IMR-90 (cell line): ENCODE measurements at regions not wholly inside any gene's neighbourhood (a gene's known extent, or its start where the extent isn't known, plus 50 kb on each side); places are given as distances from the start of the nearest gene placed in this dataset.

ENCODE experiments used
- ATAC-seq: fragments of 200-7000 bp; cut with Tn5 transposase; 2 replicates; pipeline ENCODE4 v1.9.1; 2020; ENCODE audit warnings: low read depth, mild to moderate bottlenecking, moderate library complexity
- BruUV-seq: library from RNA; stranded (reverse); fragments of 400-500 nt; replicated peaks from 2 replicates; lab custom pipeline; 2021; lab: Mats Ljungman, UMichigan
- CTCF ChIA-PET: fragments of 300-600 bp; formaldehyde crosslinking; extraction: SDS; loops from one replicate; lab custom pipeline; 2021; ENCODE audit warnings: antibody characterized with exemption; lab: Yijun Ruan, JAX
- POLR2A ChIA-PET: fragments of 300-600 bp; sonication (Branson Sonifier 250); formaldehyde crosslinking; loops from one replicate; lab custom pipeline; 2022; ENCODE audit warnings: antibody characterized with exemption; ENCODE audit not compliant: unreplicated experiment; lab: Charles Lee
- DNase-seq: peaks from one replicate; pipeline ENCODE4 v3.0.0; 2013
- H2AFZ ChIP-seq: replicated peaks from 2 replicates; pipeline ENCODE3; 2013; ENCODE audit warnings: low read length, mild to moderate bottlenecking; ENCODE audit not compliant: poor library complexity
- H2AK5ac ChIP-seq: 2 replicates; pipeline ENCODE4 v1.6.1; 2013; ENCODE audit warnings: low read depth, low read length, inconsistent platforms
- H2AK9ac ChIP-seq: replicated peaks from 2 replicates; pipeline ENCODE3; 2013; ENCODE audit warnings: mild to moderate bottlenecking, low read depth, low read length, moderate library complexity; ENCODE audit not compliant: poor library complexity
- H2BK120ac ChIP-seq: 2 replicates; pipeline ENCODE4 v1.6.1; 2013; ENCODE audit warnings: low read depth, low read length, inconsistent platforms
- H2BK15ac ChIP-seq: 3 replicates; pipeline ENCODE4 v1.6.1; 2013; ENCODE audit warnings: low read depth, low read length, inconsistent platforms
- H2BK20ac ChIP-seq: 2 replicates; pipeline ENCODE4 v1.6.1; 2013; ENCODE audit warnings: low read depth, mild to moderate bottlenecking, inconsistent platforms, low read length, moderate library complexity
- H2BK5ac ChIP-seq: 2 replicates; pipeline ENCODE4 v1.6.1; 2013; ENCODE audit warnings: mild to moderate bottlenecking, low read depth, low read length, inconsistent platforms; ENCODE audit not compliant: poor library complexity, severe bottlenecking
- H3K14ac ChIP-seq: replicated peaks from 2 replicates; pipeline ENCODE4 v1.6.1; 2013; ENCODE audit warnings: low read depth, low read length, inconsistent platforms
- H3K18ac ChIP-seq: 2 replicates; pipeline ENCODE4 v1.6.1; 2013; ENCODE audit warnings: low read depth, low read length, control low read depth
- H3K23ac ChIP-seq: 2 replicates; pipeline ENCODE4 v1.6.1; 2013; ENCODE audit warnings: low read depth, low read length, inconsistent platforms
- H3K27ac ChIP-seq: 2 replicates; pipeline ENCODE4 v1.5.1; 2013; ENCODE audit warnings: mild to moderate bottlenecking, control low read depth, low read length; ENCODE audit not compliant: insufficient read depth
- H3K27me3 ChIP-seq: 2 replicates; pipeline ENCODE4 v1.6.1; 2013; ENCODE audit warnings: low read length; ENCODE audit not compliant: control insufficient read depth, insufficient read depth
- H3K36me3 ChIP-seq: 2 replicates; pipeline ENCODE4 v1.6.1; 2013; ENCODE audit warnings: low read length, mixed read lengths; ENCODE audit not compliant: control insufficient read depth, insufficient read depth
- H3K4ac ChIP-seq: 2 replicates; pipeline ENCODE4 v1.6.1; 2013; ENCODE audit warnings: low read depth, low read length, inconsistent platforms
- H3K4me1 ChIP-seq: 2 replicates; pipeline ENCODE4 v1.6.1; 2013; ENCODE audit warnings: low read length, mixed read lengths; ENCODE audit not compliant: control insufficient read depth, insufficient read depth
- H3K4me2 ChIP-seq: 2 replicates; pipeline ENCODE4 v1.6.1; 2013; ENCODE audit warnings: low read depth, mild to moderate bottlenecking, control low read depth, low read length, moderate library complexity
- H3K4me3 ChIP-seq: 2 replicates; pipeline ENCODE4 v1.5.1; 2013; ENCODE audit warnings: low read depth, mild to moderate bottlenecking, control low read depth, low read length, moderate library complexity; ENCODE audit not compliant: insufficient read depth
- H3K56ac ChIP-seq: 2 replicates; pipeline ENCODE4 v1.6.1; 2013; ENCODE audit warnings: low read length, inconsistent platforms; ENCODE audit not compliant: insufficient read depth; ENCODE audit errors: extremely low read depth
- H3K79me1 ChIP-seq, 2 experiments: 2 replicates each; pipeline ENCODE4 v1.6.1; 2013; ENCODE audit warnings: low read length in 2 of 2, inconsistent platforms in 1 of 2, low read depth in 1 of 2
- H3K9ac ChIP-seq: 2 replicates; pipeline ENCODE4 v1.6.1; 2013; ENCODE audit warnings: low read depth, low read length, control low read depth
- H3K9me1 ChIP-seq: 2 replicates; pipeline ENCODE4 v1.6.1; 2013; ENCODE audit warnings: low read length, inconsistent platforms; ENCODE audit not compliant: insufficient read depth
- H3K9me3 ChIP-seq: 2 replicates; pipeline ENCODE4 v1.6.1; 2013; ENCODE audit warnings: low read length; ENCODE audit not compliant: control insufficient read depth, insufficient read depth
- H4K20me1 ChIP-seq: 2 replicates; pipeline ENCODE4 v1.6.1; 2013; ENCODE audit warnings: low read length, inconsistent platforms; ENCODE audit not compliant: insufficient read depth
- H4K5ac ChIP-seq: 2 replicates; pipeline ENCODE4 v1.6.1; 2013; ENCODE audit warnings: mild to moderate bottlenecking, low read depth, low read length, control low read depth
- H4K8ac ChIP-seq, 2 experiments: 2 replicates each; pipeline ENCODE4 v1.6.1; 2013; ENCODE audit warnings: low read depth in 2 of 2, low read length in 2 of 2, control low read depth in 1 of 2, inconsistent platforms in 1 of 2
- H4K91ac ChIP-seq: 2 replicates; pipeline ENCODE4 v1.6.1; 2013; ENCODE audit warnings: low read depth, low read length, inconsistent platforms; ENCODE audit not compliant: insufficient read depth
- CTCF ChIP-seq: conservative IDR thresholded peaks from 2 replicates; pipeline ENCODE4 v1.5.1; 2012; ENCODE audit warnings: mild to moderate bottlenecking, low read depth, low read length, improper control_type of control experiment
- MXI1 ChIP-seq: IDR thresholded peaks from 2 replicates; pipeline ENCODE4 v1.6.1; 2012; ENCODE audit warnings: low read depth, mild to moderate bottlenecking, low read length, moderate library complexity, borderline replicate concordance
- WGBS, 2 experiments: methylation state at CpG; one replicate each; pipeline versions ENCODE4 v1.1.5 to v1.1.7; 2013; ENCODE audit warnings: missing lambda C conversion rate in 2 of 2; ENCODE audit not compliant: insufficient read length in 1 of 2; ENCODE audit errors: extremely low coverage in 2 of 2; 5-methylcytosine and 5-hydroxymethylcytosine counted together
- dilution Hi-C: fragments of 300-500 bp; cut with HindIII; formaldehyde crosslinking; loops from one replicate; pipeline ENCODE4 v1.14.3; 2018; ENCODE audit warnings: low sequenced_read_pairs; ENCODE audit not compliant: unreplicated experiment
- in situ Hi-C: fragments of 300-500 bp; cut with MboI; formaldehyde crosslinking; loops from 3 replicates; pipeline ENCODE4 v1.14.3; 2019; ENCODE audit warnings: low sequenced_read_pairs, inconsistent platforms, mixed read lengths
- intact Hi-C: fragments of 100-400 bp; cut with micrococcal nuclease; formaldehyde crosslinking; loops from 2 replicates; pipeline ENCODE4 v1.10.0; 2022

DNA sequence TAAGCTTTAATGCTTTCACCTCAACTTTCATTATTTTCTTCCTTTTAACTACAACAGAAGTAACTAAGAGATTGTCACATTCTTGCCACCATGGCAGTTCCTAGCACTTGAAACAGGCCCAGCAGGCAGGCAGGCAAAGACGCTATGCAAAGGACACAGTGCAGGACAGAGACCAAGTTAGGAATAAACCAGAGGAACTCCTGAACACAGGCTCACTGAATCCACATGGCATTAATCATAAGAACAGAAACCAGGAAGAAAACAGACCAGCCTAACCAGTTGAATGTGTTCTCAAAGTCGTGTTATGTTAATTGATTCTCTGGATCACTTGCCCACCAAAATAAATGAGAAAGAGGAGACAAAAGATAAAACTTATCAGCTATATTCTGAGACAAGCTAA lies 397.6 kb downstream of the TBL1XR1 start:
- Histone ChIP-seq H3K18ac (no peak overlapping the region), H4K5ac (no peak overlapping the region), H2BK15ac (no peak overlapping the region), H3K9me1 (no peaks in the 10 kb centered on the region), H3K27me3 (no peaks in the 10 kb centered on the region), H3K4me1 (no peaks in the 10 kb centered on the region), H3K4ac (no peak overlapping the region), H3K27ac (no peak overlapping the region), H2AK5ac (no peak overlapping the region), H2BK5ac (no peak overlapping the region), H3K9me3 (no peaks in the 10 kb centered on the region), H3K56ac (no peak overlapping the region), H3K36me3 (no peaks in the 10 kb centered on the region), H3K4me2 (no peak overlapping the region), H4K20me1 (no peaks in the 10 kb centered on the region), H2BK120ac (no peak overlapping the region), H2BK20ac (no peak overlapping the region), H3K9ac (no peak overlapping the region), H3K23ac (no peak overlapping the region), H4K91ac (no peak overlapping the region), H4K8ac (no peak overlapping the region), H2AFZ (no peak overlapping the region), H2AK9ac (no peak overlapping the region), H3K4me3 (no peak overlapping the region), H3K79me1 (no peaks in the 10 kb centered on the region), H3K14ac (no peak overlapping the region)
- in situ Hi-C loops (no loop called here), intact Hi-C loops (no loop called here), dilution Hi-C loops (no loop called here)
- no CpG with 5 or more reads among the region's 2 CpGs for WGBS, 2 experiments
- TF ChIP-seq MXI1: no peak
- no peak for TF ChIP-seq CTCF
- POLR2A ChIA-PET: no interaction called here
- CTCF ChIA-PET: interaction anchor here (0.6 kb wide), 1 partner anchor 111 kb away, joined by 3 read pairs; no protein-coding TSS in a partner anchor
- ATAC-seq (no peak), DNase-seq (no peak)
- BruUV-seq: no TSS peak
